Middle frontal gyrus (tissue), 1 donor: ENCODE measurements at regions not wholly inside any gene's neighbourhood (a gene's known extent, or its start where the extent isn't known, plus 50 kb on each side); places are given as distances from the start of the nearest gene placed in this dataset.

Experiments
- DNase-seq: peaks from one replicate; pipeline ENCODE4 v3.0.0-alpha.2; 2015; ENCODE audit warnings: low spot score; ENCODE audit errors: extremely low spot score

DNA sequence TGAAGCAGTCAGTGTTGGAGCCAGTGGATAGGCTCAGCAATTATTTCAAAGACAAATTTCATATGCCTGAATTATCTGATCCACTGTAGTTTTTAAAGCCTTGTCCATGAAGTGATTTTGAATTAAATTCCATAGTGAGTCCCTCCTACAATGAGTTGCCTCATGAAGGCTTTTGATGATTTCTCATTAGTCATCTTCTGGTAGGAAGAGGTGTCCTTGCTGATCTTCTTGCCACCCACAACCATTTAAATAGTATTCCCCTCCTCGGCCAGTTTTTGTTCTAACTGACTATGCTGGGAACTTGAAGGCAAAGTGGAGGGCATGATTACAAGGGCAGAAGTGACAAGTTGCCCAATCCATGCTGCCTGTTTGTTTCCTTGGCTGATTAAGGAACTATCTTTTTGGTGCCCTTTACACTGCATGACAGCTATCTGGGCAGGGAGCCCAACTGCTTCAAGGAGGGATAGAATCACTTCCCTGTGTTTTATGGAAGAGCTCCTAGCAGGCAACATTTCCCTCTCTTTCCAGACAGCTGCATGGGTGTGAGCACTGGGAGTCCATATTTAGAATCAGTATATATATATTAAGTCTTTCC, 617.5 kb downstream of the ZPLD1 start:
- DNase-seq: no peak

DNA sequence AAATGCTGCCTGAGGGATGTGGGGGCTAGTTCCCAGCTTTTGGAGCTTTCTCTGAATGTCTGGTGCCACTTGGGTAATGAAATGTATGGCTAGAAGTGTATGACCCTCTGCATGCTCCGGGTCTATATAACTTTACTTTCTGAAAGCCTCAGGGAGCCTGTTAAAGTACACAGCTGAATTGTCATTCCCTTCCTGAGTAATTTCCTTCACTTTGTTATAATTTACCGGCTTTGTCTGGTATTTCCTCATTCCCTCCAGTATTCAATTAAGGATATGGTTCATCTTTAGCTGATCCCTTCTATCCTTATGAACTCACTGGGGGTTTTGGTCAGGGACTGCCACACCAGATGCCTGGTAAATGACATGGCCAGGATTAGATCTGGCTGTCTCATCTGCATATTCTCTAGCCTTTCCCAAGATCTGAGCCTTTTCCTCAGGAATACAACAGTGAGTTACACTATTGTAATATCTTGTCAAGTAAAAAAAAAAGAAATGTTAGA, 620.3 kb downstream of the ZPLD1 start:
- DNase-seq: no peak

DNA sequence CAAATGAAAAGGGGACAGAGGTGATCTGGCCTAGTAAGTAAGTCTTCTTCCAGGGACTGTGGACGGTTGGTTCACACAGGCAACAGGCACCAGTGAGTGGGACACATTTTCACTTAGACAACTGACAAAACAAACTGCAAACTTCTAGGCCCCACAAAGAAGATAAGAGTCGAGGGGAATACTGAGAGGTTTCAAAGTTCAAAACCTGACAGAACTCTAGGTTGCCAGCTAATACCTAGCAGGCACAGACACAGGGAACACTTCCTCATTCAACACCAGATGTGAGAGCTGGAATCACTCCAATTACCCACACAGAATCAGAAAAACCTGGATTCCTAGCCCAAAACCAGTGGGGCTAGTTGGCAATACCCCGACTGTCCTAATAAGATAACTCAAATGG, 621.7 kb downstream of the ZPLD1 start:
- no peak for DNase-seq

DNA sequence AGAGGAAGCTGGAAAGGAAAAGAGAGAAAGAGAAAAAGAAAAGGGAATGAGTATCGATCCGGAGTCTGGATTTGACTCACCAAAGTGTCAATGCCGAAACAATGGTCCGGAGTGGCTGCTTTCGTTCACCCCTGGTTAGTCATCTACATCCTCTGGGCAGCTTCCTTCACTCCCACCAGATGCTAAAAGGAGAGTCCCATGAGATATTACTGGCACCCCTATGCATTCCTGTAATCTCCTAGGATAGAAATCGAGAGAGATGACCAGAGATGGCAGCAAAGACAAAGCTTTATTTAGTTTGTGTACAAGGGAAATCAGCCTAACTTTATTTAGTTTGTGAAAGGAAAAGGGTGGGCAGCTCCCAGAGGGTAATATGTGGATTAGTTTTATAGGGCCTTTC, 622.2 kb downstream of the ZPLD1 start:
- no peak for DNase-seq

DNA sequence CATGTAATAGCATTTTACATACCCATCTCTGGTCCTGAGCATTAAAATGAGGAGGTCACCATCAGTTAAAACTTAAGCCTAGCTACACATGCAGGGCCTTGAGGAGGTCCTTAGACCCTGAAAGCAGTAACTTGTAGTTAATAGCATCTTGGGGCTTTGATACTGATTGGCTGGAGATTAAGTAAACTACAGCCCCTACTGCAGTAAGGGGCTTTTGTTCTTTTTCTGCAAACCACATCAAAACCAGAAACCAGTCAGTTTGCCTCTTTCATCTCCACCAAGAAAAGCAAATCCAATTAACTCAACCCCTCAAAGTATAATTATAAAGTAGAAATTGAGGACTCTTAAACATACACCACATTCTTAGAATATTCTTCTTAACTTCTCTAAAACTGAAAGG, 622.7 kb downstream of the ZPLD1 start:
- DNase-seq: no peak

DNA sequence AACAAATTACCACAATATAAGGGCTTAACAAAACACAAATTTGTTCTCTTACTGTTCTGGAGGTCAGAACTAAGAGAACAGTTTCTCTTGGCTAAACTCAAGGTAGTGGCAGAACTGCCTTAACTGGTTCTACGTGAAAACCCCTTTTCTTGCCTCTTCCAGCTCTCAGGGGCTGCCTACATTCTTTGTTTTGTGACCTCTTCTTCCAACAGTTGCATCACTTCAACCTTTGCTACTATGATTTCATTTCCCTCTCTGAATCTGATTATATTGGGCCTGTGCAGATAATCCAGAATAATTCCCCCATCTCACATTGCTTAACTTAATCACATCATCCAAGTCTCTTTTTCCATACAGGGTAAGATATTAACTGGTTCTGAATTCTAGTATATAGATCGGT, 624.6 kb downstream of the ZPLD1 start:
- no peak for DNase-seq

DNA sequence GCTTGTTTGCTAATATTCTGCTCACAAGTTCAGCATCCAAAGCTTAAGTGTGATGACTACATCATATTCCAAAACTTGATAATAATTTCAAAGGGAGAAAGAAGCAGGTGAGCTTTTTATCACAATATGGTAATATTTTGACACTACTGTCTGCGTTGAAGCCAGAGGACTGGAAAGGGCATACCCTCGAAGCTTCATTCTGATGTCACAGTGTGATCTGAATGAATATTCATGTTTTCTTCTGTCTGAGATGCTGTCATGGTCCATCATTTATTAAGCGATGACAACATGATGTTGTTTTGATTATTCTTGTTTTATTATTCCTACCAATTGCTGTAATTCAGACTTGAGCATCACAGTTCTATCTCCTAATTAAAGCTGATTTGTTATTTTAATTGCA, 625.4 kb downstream of the ZPLD1 start:
- no peak for DNase-seq

DNA sequence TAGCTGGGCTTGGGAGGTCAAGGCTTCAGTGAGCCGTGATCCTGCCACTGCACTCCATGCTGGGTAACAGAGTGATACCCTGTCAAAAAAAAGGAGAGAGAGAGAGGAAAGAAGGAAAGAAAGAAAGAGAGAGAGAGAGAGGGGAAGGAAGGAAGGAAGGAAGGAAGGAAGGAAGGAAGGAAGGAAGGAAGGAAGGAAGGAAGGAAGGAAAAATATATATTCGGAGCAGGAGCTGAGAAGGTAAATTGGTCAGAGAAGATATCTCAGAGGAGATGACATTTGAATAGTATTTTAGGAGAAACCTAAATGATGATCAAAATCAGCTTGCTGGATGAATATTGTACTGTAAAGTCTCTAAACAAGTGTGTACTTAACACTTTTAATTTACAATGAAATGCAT, 633.1 kb downstream of the ZPLD1 start:
- no peak for DNase-seq

DNA sequence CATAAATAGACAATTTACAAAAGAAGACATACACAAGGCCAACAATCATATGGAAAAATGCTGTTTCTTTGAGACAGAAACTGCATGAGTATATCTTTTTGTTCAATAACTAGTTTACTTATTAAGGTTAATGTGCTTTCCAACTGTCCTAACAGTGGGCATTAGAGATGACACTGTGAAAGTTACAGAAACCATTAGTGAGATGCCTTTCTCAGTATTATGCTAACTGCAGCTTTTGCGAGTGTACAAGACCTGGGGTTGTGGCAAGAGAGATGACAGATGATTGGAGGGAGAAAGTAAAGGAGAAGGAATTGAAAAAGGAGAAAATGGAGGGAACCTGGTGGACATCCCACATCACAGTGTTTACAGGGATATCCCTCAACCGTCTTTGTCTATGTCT, 640.5 kb downstream of the ZPLD1 start:
- no peak for DNase-seq

DNA sequence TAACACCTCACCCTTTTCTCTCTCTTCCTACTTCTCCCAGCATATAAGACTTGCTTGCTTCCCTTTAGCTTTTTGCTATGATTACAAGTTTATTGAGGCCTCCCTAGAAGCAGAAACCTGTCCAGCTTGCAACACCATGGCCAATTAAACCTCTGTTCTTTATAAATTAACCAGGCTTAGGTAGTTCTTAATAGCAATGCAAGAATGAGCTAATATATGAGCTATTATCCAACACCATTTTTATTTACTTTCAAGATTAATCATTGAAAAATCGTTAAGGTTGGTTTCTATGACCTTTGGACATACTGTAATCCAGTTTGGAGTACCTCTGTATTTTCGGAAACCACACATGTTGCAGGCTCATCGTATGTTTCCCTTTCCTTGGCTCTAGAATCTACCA, 643.1 kb downstream of the ZPLD1 start:
- no peak for DNase-seq

DNA sequence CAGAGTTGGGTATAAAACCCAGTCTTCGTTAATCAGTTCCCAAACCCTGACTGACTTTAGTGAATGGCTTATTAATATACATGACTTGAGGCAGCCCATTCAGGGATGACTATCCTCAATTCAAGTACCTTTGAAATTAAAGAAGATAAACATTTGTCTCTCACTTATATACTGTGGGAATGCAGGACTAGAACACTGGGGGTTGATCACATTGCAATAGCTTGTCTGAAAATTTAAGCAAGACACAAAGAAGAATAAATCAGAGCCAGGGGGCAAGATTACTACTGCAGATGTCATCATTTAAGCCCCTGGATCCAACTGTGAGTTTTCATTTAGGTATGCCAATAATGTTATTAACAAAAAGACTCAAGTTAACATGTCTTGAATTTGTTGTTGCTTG, 647.7 kb downstream of the ZPLD1 start:
- DNase-seq: no peak

DNA sequence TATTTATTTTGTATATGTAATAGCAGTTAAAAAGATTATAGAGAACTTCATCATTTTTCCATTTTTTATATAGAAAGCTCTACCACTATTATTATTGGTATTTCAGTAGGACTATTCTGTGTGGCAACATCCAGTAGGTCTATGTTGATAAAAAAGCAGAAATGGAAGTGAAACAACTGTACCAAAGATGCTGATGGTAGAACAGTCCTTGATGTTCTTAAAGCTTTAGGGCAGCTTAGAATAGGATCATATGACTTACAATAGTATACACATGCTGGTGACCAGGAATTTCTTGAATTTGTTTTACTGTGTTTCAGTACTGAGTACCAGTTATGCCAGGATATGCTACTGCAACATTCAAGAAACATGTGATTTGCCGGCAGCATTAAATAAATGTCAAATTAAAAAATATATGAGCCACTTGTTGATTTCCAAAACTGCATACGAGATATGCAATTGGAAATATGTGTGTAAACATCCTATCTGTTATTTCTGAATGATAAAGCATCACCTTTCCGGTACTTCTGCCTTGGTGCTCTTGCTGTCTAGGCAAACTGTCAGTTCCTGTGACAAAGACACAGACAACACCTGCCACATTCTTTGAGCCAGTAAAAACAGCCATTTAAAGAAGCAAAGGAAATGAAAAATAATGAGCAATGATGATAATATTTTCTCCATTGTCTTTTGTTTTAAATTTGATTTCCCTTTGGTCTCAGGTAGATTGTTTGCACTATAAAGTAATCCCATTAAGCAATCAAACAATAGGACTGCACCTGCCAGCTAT, 649.2 kb downstream of the ZPLD1 start:
- no peak for DNase-seq

DNA sequence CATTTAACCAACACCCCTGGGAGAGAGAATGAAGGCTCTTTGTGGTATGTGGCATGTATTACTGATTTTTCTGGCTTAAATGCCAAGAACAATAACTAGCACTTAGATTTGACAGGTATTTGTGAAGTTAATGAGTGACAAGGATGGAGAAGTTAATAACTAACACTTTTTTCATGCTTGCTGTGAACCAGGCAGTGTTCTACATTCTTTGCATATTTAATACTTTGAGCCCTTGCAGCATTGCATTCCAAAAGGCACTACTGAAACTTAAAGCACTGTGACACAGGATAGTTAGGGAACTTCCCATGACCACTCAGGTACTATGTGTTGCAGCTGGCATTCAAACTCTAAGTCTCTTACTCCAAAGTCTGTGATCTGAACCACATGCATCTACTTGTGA, 650.6 kb downstream of the ZPLD1 start:
- no peak for DNase-seq

DNA sequence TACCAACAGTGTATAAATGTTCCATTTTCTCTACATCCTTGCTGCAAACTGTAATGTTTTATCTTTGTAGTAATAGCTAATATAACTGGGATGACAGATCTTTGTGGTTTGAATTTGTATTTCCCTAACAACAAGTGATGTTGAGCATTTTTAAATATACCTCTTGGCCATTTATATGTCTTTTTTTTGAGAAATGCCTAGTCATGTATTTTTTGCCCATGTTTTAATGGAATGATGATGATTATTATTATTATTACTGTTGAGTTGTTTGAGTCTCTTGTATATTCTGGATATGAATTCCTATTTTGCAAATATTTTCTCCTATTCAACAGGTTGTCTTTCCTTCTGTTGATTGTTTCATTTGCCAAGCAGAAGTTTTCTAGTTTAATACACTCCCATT, 654.9 kb downstream of the ZPLD1 start:
- no peak for DNase-seq

DNA sequence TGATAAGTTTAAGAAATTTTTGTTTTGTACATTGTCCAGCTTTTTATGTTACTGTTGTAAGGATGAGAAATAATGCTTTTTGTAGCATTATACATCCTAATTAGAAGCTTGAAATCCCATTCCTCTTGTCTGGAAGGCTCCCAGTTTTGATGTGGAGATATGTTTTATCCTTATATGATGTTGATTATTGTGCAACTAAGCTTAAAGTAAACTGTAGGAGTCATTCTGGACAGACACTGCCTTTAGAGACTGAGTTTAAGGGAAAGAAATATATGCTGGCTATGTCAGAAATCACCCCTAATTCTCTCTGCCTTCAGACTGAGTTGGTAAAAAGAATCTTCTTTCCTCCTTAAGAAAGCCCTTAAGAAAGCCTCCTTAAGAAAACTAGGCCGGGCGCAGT, 670.4 kb downstream of the ZPLD1 start:
- no peak for DNase-seq

DNA sequence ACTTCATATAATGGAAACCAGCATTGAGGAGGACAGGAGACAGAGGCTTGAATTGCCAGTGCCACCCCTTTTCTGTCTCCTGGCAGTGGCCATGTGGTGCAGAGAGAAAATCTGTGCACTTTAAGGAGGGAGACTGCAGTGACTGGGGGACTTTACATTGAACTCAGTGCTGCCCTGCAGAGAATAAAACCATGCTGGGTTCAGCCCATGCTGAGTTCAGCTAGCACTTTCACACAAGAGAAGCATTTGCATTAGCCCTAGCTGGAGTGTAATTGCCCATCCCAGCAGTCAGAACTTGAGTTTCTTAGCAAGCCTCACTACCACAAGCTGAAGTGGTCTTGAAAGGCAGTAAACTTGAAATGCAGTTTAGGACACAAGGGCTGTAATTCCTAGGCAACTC, 677.5 kb downstream of the ZPLD1 start:
- no peak for DNase-seq

DNA sequence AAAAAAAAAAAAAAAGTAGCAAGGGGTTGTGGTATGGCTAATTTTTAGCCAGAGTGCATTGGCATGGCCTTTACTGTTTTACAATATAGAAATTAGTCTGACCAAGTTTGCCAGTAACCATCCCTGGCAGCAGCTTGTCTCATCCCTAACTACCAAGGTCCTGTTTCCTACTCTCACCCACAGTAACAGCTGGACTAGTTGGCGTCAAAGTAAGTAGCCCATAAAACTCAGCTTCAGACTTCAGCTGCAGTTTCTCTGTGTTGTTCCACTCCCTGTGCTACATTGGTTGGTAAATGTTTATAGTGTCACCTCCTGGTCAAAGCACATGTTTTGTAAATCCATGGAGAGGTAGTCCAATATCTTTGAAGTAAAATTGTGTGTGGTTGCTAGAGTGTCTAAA, 691.3 kb downstream of the ZPLD1 start:
- DNase-seq: no peak

DNA sequence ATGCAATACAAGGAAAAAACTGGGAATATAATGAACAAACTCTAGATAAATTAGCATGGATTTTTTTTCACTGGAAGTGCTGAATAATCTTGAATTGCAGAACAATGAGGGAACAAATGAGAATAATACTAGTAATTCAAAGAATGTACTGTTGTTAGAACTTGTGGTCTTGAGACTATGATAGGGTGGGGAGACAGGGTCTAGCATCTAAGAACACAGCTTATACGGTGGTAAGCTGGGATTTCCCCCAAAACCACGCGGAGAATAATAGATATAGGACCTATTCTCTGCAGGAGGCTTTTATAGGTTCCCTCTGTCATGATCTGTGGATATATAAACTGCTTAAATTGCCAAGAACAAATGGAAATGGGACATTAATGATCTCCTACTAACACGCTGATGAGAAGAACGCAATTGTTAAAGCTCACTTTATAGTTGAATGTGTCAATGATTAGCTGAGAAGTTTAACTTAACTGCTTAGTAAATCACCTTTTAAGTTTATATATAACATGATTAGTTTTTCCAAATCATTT, 692.3 kb downstream of the ZPLD1 start:
- DNase-seq: no peak

DNA sequence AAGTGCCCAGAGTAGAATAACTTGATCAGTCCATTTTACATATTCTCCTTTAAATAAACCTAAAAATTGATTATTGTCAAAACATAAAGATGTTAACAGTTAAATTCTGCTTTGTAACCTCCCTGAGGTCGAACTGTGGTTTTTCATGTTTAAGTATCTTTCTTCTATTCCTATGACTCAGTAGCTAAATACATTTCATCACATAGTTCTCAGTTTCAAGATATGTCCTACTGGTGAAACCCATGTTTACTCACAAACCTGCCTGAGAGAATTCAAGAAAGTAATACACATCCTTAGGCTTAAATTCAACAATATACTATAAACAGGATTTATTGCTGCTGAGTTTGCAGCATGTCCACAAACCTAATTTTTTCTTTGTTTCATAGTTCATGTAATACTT, 692.9 kb downstream of the ZPLD1 start:
- no peak for DNase-seq

DNA sequence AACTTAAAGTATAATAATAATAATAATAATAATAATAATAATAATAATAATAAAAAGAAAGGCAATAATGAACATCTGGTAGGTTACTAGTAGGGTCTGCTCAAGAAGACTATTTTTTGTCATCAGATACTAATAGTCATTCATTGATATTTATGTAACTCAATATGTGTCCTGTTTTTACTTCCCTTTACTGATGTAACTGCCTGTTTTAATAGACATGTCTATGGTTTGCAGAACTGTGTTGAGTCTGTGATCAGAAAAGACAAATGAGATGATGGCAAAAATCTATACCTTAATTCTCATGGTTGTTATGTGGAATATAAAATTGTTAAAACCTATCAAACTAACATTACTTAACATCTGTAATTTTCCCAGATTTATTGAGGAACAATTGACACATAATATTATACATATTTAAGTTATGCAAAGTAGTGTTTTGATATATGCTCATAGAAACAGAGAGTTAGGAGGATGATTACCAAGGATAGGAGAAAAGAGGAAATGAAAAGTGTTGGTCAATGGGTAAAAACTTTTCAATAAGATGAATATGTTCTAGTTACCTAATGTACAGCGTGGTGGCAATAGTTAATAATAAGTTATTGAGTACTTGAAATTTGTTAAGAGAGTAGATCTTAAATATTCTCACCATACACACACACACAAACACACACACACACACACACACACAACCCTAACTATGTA, 699.4 kb downstream of the ZPLD1 start:
- no peak for DNase-seq

DNA sequence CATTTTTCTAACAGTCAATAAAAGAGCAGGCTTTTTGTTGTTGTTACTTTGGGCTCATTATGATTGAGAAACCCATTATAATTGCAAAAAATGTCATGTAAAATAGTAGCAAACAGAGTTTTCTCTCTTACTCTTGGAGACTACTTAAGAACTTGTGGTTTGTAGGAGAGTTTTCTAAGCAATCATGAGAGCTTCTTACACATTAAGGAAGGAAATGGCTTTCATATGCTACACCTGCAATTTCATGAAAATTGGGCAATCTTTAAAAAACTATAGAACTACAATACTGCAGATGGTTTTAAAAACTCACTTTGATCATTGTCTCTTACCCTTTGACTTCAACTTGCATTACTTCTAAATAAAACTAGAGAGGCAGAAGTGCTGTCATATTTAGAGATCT, 701.8 kb downstream of the ZPLD1 start:
- DNase-seq: no peak

DNA sequence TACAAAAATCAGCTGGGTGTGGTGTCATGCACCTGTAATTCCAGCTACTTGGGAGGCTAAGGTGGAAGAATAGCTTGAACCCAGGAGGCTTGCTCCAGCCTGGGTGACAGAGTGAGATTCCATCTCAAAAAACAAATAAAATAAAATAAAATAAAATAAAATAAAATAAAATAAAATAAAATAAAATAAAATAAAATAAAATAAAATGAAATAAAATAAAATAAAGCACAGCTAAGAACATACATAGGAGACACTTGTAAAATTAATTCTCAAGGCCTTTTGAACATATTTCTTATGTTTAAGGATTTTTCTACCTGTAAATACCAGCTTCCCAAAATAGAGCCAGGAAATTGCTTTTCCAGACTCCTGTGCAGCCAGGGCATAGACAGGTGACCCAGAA, 703.0 kb downstream of the ZPLD1 start:
- DNase-seq: no peak
